PC-9 (cell line): ENCODE measurements at regions not wholly inside any gene's neighbourhood (a gene's known extent, or its start where the extent isn't known, plus 50 kb on each side); places are given as distances from the start of the nearest gene placed in this dataset.

Source experiments
- BruUV-seq: library from RNA; stranded (reverse); fragments of 400-500 nt; replicated peaks from 2 replicates; lab custom pipeline; 2021; lab: Mats Ljungman, UMichigan
- CTCF ChIA-PET: fragments of 300-600 bp; sonication (Branson Sonifier 250); formaldehyde crosslinking; loops from one replicate; lab custom pipeline; 2022; ENCODE audit warnings: antibody characterized with exemption; lab: Charles Lee
- POLR2A ChIA-PET: fragments of 300-600 bp; sonication (Branson Sonifier 250); formaldehyde crosslinking; loops from one replicate; lab custom pipeline; 2022; ENCODE audit warnings: antibody characterized with exemption; ENCODE audit not compliant: unreplicated experiment; lab: Charles Lee
- DNase-seq, 2 experiments: peaks; one replicate each; pipeline versions ENCODE4 v3.0.0 to v3.0.0-alpha.2; 2015 to 2022; ENCODE audit warnings: mixed read lengths in 1 of 2
- H2AFZ ChIP-seq: fragments of 200-600 bp; sonication (generic); 2 replicates; pipeline ENCODE4 v1.8.1; 2017; ENCODE audit warnings: antibody characterized with exemption
- H3F3A ChIP-seq: fragments of 200-600 bp; sonication (generic); 2 replicates; pipeline ENCODE4 v1.8.1; 2017; ENCODE audit warnings: antibody characterized with exemption, mild to moderate bottlenecking, low read depth; ENCODE audit not compliant: insufficient read depth
- H3K27ac ChIP-seq: fragments of 200-600 bp; sonication (generic); 2 replicates; pipeline ENCODE4 v1.6.1; 2016; ENCODE audit warnings: mixed run types
- H3K27me3 ChIP-seq: fragments of 200-600 bp; sonication (generic); 2 replicates; pipeline ENCODE4 v1.6.1; 2016; ENCODE audit warnings: low read depth, mixed run types; ENCODE audit not compliant: insufficient read depth
- H3K36me3 ChIP-seq: fragments of 200-600 bp; sonication (generic); 2 replicates; pipeline ENCODE4 v1.6.1; 2016; ENCODE audit warnings: low read depth, mixed run types
- H3K4me1 ChIP-seq: fragments of 200-600 bp; sonication (generic); replicated peaks from 2 replicates; pipeline ENCODE4 v1.6.1; 2016; ENCODE audit warnings: mixed run types; ENCODE audit not compliant: insufficient read depth
- H3K4me2 ChIP-seq: fragments of 200-600 bp; sonication (generic); 2 replicates; pipeline ENCODE4 v1.6.1; 2017; ENCODE audit warnings: mixed run types
- H3K4me3 ChIP-seq: fragments of 200-600 bp; sonication (generic); 2 replicates; pipeline ENCODE4 v1.6.1; 2016; ENCODE audit warnings: mixed run types
- H3K79me2 ChIP-seq: fragments of 200-600 bp; sonication (generic); 2 replicates; pipeline ENCODE4 v1.6.1; 2017; ENCODE audit warnings: low read depth, mixed run types
- H3K9me2 ChIP-seq: fragments of 200-600 bp; sonication (generic); 2 replicates; pipeline ENCODE4 v1.8.1; 2017; ENCODE audit warnings: mild to moderate bottlenecking; ENCODE audit not compliant: insufficient read depth
- H3K9me3 ChIP-seq: fragments of 200-600 bp; sonication (generic); 2 replicates; pipeline ENCODE4 v1.8.1; 2016; ENCODE audit warnings: low read depth; ENCODE audit not compliant: insufficient read depth
- H4K20me1 ChIP-seq: fragments of 200-600 bp; sonication (generic); 2 replicates; pipeline ENCODE4 v1.8.1; 2017; ENCODE audit not compliant: insufficient read depth
- CTCF ChIP-seq: fragments of 200-600 bp; sonication (generic); conservative IDR thresholded peaks from 2 replicates; pipeline ENCODE4 v1.6.1; 2017; ENCODE audit warnings: mixed run types, antibody characterized with exemption, mild to moderate bottlenecking, moderate library complexity
- EZH2 ChIP-seq: fragments of 200-600 bp; sonication (generic); IDR thresholded peaks from 2 replicates; pipeline ENCODE4 v1.8.0; 2017; ENCODE audit warnings: antibody characterized with exemption, low read depth
- intact Hi-C: fragments of 100-400 bp; cut with micrococcal nuclease; formaldehyde crosslinking; loops from one replicate; pipeline ENCODE4 v1.10.0; 2022; ENCODE audit not compliant: unreplicated experiment

- H3F3A ChIP-seq = no peaks in the 10 kb centered on the region
- CTCF ChIA-PET = no interaction called here
Measured at GRCh38 chr1:199161319-199161680, 522.5 kb downstream of the PTPRC start.

GRCh38 chr1:199161766-199162303 is 523.0 kb downstream of the PTPRC start:
- H2AFZ ChIP-seq = no peak overlapping the region
- H3K4me3 ChIP-seq = no peak overlapping the region

More at GRCh38 chr1:199161319-199161680, 522.5 kb downstream of the PTPRC start:
- no peaks in the 10 kb centered on the region for H3K9me3 ChIP-seq
- H3K9me2 ChIP-seq = no peaks in the 10 kb centered on the region; the same call in 1 of the 2 replicates
- POLR2A ChIA-PET = no interaction called here
- no peaks in the 10 kb centered on the region for H3K79me2 ChIP-seq
- intact Hi-C loops = no loop called here
- peaks cover 11% of the 10 kb centered on the region; the same call in 1 of the 2 replicates for H3K4me1 ChIP-seq
- TF ChIP-seq CTCF (no peak), EZH2 (no peak)
- DNase-seq = no peak
- H2AFZ ChIP-seq = no peak overlapping the region
- no peak overlapping the region for H3K4me3 ChIP-seq
- no peaks in the 10 kb centered on the region for H4K20me1 ChIP-seq
- no peak overlapping the region for H3K27ac ChIP-seq
- no TSS peak for BruUV-seq
- no peak overlapping the region for H3K4me2 ChIP-seq
- H3K27me3 ChIP-seq = no peaks in the 10 kb centered on the region
- no peaks in the 10 kb centered on the region for H3K36me3 ChIP-seq

GRCh38 chr1:199163267-199163666 is 524.4 kb downstream of the PTPRC start:
- Histone ChIP-seq H3K4me1 (no peaks in the 10 kb centered on the region), H3K4me2 (no peak overlapping the region), H3F3A (no peaks in the 10 kb centered on the region), H3K4me3 (no peak overlapping the region), H3K79me2 (no peaks in the 10 kb centered on the region), H2AFZ (no peak overlapping the region), H3K9me2 (no peaks in the 10 kb centered on the region; the same call in 1 of the 2 replicates), H4K20me1 (no peaks in the 10 kb centered on the region), H3K9me3 (no peaks in the 10 kb centered on the region), H3K27ac (no peak overlapping the region), H3K27me3 (no peaks in the 10 kb centered on the region), H3K36me3 (no peaks in the 10 kb centered on the region)
- BruUV-seq = no TSS peak
- ChIA-PET POLR2A (no interaction called here), CTCF (no interaction called here)
- no peak for DNase-seq
- intact Hi-C loops = no loop called here
- no peak for TF ChIP-seq CTCF
- TF ChIP-seq EZH2 = no peak

More at GRCh38 chr1:199161766-199162303, 523.0 kb downstream of the PTPRC start:
- no peaks in the 10 kb centered on the region for H3K79me2 ChIP-seq
- no TSS peak for BruUV-seq
- H4K20me1 ChIP-seq = no peaks in the 10 kb centered on the region
- ChIA-PET CTCF (interaction anchor here (0.5 kb wide), 1 partner anchor 1117 kb away, joined by 3 read pairs; no protein-coding TSS in a partner anchor), POLR2A (no interaction called here)
- intact Hi-C loops = no loop called here
- no peak for TF ChIP-seq CTCF
- no peak for TF ChIP-seq EZH2
- H3K4me2 ChIP-seq = no peak overlapping the region
- H3K4me1 ChIP-seq = peaks cover 11% of the 10 kb centered on the region; the same call in 1 of the 2 replicates
- no peaks in the 10 kb centered on the region for H3K27me3 ChIP-seq
- no peaks in the 10 kb centered on the region for H3K36me3 ChIP-seq
- no peaks in the 10 kb centered on the region for H3K9me3 ChIP-seq
- no peak overlapping the region for H3K27ac ChIP-seq
- no peaks in the 10 kb centered on the region; the same call in 1 of the 2 replicates for H3K9me2 ChIP-seq
- no peak for DNase-seq
- no peaks in the 10 kb centered on the region for H3F3A ChIP-seq
